ENCODE measurements at regions not wholly inside any gene's neighbourhood (a gene's known extent, or its start where the extent isn't known, plus 50 kb on each side); places are given as distances from the start of the nearest gene placed in this dataset.

DNA sequence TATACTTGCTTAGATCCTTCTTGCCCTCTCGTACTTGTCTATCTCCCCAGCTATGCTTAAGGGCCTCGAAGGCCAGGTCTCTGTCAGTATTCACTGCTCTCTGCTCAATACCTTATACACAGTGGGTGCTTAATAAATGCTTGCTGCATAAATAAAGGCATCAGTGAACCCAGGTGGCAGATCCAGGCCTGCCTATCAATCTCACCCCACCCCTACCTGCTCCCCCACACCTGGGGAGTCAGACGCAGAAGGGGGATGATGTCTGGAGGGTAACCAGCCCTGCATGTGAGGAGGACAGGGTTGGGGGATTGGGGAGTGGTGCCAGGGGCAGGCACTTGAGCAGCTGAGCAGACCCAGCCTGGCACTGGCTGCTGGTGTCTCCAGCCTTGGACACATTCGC, 430.6 kb downstream of the MN1 start:
- intact Hi-C loops (cut with DNase I): no loop called here
- H3K27me3 ChIP-seq: no peaks in the 10 kb centered on the region
- H3K27ac ChIP-seq: no peak overlapping the region
- H3K36me3 ChIP-seq: no peaks in the 10 kb centered on the region
- H3K9me3 ChIP-seq: no peaks in the 10 kb centered on the region
- H3K4me3 ChIP-seq: no peak overlapping the region
- no peak for DNase-seq (ENCODE audit: extremely low spot score in 2 of 2)
- TF ChIP-seq POLR2AphosphoS5 (IDR thresholded peaks at IDR 0.05; ENCODE audit: insufficient read depth in 1 of 2, low read depth in 1 of 2) (no peak), POLR2A (IDR thresholded peaks at IDR 0.05) (no peak), CTCF (IDR thresholded peaks at IDR 0.05) (no peak)
- H3K4me1 ChIP-seq: no peaks in the 10 kb centered on the region

- no peak for DNase-seq (ENCODE audit: extremely low spot score in 2 of 2)
- no peak for TF ChIP-seq POLR2A (IDR thresholded peaks at IDR 0.05)
- TF ChIP-seq POLR2AphosphoS5 (IDR thresholded peaks at IDR 0.05; ENCODE audit: insufficient read depth in 1 of 2, low read depth in 1 of 2): no peak
- no peak for TF ChIP-seq CTCF (IDR thresholded peaks at IDR 0.05)
- intact Hi-C loops (cut with DNase I): no loop called here
Observed at GRCh38 chr22:27372364-27372763, 429.2 kb downstream of the MN1 start.

DNA sequence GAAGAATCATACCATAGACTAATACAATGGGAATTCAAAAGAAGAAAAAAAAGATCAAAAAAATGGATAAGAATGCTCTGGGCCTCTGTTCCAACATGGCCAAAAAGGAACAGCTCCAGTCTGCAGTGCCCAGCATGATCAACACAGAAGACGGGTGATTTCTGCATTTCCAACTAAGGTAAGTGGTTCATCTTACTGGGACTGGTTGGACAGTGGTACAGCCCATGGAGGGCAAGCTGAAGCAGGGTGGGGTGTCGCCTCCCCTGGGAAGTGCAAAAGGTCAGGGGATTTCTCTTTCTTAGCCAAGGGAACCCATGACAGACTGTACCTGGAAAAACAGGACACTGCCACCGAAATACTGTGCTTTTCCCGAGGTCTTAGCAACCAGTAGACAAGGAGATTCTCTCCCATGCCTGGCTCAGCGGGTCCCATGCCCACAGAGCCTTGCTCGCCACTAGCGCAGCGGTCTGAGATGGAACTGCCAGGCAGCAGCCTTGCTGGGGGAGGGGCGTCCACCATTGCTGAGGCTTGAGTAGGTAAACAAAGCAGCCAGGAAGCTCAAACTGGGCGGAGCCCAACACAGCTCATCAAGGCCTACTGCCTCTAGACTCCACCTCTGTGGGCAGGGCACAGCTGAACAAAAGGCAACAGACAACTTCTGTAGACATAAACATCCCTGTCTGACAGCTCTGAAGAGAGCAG, 428.4 kb downstream of the MN1 start:
- H3K9me3 ChIP-seq: no peaks in the 10 kb centered on the region
- DNase-seq (ENCODE audit: extremely low spot score in 2 of 2): peak; percentile 25 to 88

More at GRCh38 chr22:27372364-27372763, 429.2 kb downstream of the MN1 start:
- no peaks in the 10 kb centered on the region for H3K36me3 ChIP-seq
- H3K27me3 ChIP-seq: no peaks in the 10 kb centered on the region
- H3K4me3 ChIP-seq: no peak overlapping the region
- H3K9me3 ChIP-seq: no peaks in the 10 kb centered on the region
- H3K4me1 ChIP-seq: no peaks in the 10 kb centered on the region
- no peak overlapping the region for H3K27ac ChIP-seq

GRCh38 chr22:27377501-27378295, 423.9 kb downstream of the MN1 start:
- H3K27me3 ChIP-seq: no peaks in the 10 kb centered on the region
- H3K27ac ChIP-seq: no peak overlapping the region
- no peaks in the 10 kb centered on the region for H3K36me3 ChIP-seq
- no peaks in the 10 kb centered on the region for H3K4me1 ChIP-seq
- H3K9me3 ChIP-seq: no peaks in the 10 kb centered on the region
- TF ChIP-seq POLR2A (IDR thresholded peaks at IDR 0.05) (no peak), POLR2AphosphoS5 (IDR thresholded peaks at IDR 0.05; ENCODE audit: insufficient read depth in 1 of 2, low read depth in 1 of 2) (no peak), CTCF (IDR thresholded peaks at IDR 0.05) (no peak)
- DNase-seq (ENCODE audit: extremely low spot score in 2 of 2): no peak
- H3K4me3 ChIP-seq: no peak overlapping the region
- intact Hi-C loops (cut with DNase I): no loop called here

More for the DNA sequence above, 428.4 kb downstream of the MN1 start:
- intact Hi-C loops (cut with DNase I): no loop called here
- no peaks in the 10 kb centered on the region for H3K36me3 ChIP-seq
- no peaks in the 10 kb centered on the region for H3K4me1 ChIP-seq
- TF ChIP-seq CTCF (IDR thresholded peaks at IDR 0.05) (no peak), POLR2AphosphoS5 (IDR thresholded peaks at IDR 0.05; ENCODE audit: insufficient read depth in 1 of 2, low read depth in 1 of 2) (no peak), POLR2A (IDR thresholded peaks at IDR 0.05) (no peak)
- no peaks in the 10 kb centered on the region for H3K27me3 ChIP-seq
- H3K27ac ChIP-seq: no peak overlapping the region
- H3K4me3 ChIP-seq: no peak overlapping the region

Data from vagina (tissue), 2 donors.